Fibroblast of lung (primary cell): ENCODE measurements at regions not wholly inside any gene's neighbourhood (a gene's known extent, or its start where the extent isn't known, plus 50 kb on each side); places are given as distances from the start of the nearest gene placed in this dataset.

Experiments used
- CTCF ChIP-seq, 2 donors: IDR thresholded peaks in 1 of 2; conservative IDR thresholded peaks in 1 of 2; 1 replicate in 1 of 2; 2 replicates in 1 of 2; pipeline ENCODE4 v1.5.1; 2011 to 2012; ENCODE audit warnings: low read length in 2 of 2, control low read depth in 1 of 2, inconsistent platforms in 1 of 2, low read depth in 1 of 2, mild to moderate bottlenecking in 1 of 2
- EZH2 ChIP-seq: IDR thresholded peaks from 2 replicates; pipeline ENCODE4 v1.5.1; 2012; ENCODE audit warnings: low read length, control low read depth, mild to moderate bottlenecking; ENCODE audit errors: missing control alignments

- no peak for TF ChIP-seq CTCF (conservative IDR thresholded peaks at IDR 0.05 in 1 of 2, IDR thresholded peaks at IDR 0.05 in 1 of 2; ENCODE audit: low read depth in 1 of 2, low read length in 2 of 2)
- TF ChIP-seq EZH2: no peak
Observed at GRCh38 chr7:93704217-93704616, 129.7 kb upstream of the CALCR start.
